Large intestine (tissue), 3 donors: ENCODE measurements at regions not wholly inside any gene's neighbourhood (a gene's known extent, or its start where the extent isn't known, plus 50 kb on each side); places are given as distances from the start of the nearest gene placed in this dataset.

Source experiments
- DNase-seq, 2 donors: peaks; one replicate each; pipeline versions ENCODE4 v3.0.0 to v3.0.0-alpha.2; 2013
- H3K27ac ChIP-seq: one replicate; pipeline ENCODE4 v1.5.1; 2013; ENCODE audit warnings: low read length
- H3K27me3 ChIP-seq: 2 replicates; pipeline ENCODE4 v1.6.1; 2013; ENCODE audit warnings: low read length; ENCODE audit not compliant: control insufficient read depth, insufficient read depth
- H3K36me3 ChIP-seq: 2 replicates; pipeline ENCODE4 v1.6.1; 2013; ENCODE audit warnings: low read length; ENCODE audit not compliant: control insufficient read depth, insufficient read depth
- H3K4me1 ChIP-seq: one replicate; pipeline ENCODE4 v1.6.1; 2013; ENCODE audit warnings: low read length; ENCODE audit not compliant: control insufficient read depth, insufficient read depth
- H3K4me3 ChIP-seq: one replicate; pipeline ENCODE4 v1.5.1; 2013; ENCODE audit warnings: low read length
- H3K9me3 ChIP-seq: one replicate; pipeline ENCODE4 v1.6.1; 2013; ENCODE audit warnings: mild to moderate bottlenecking, low read depth, low read length, moderate library complexity; ENCODE audit not compliant: control insufficient read depth
- WGBS: methylation state at CpG from one replicate; pipeline ENCODE4 v1.1.5; 2013; ENCODE audit warnings: low lambda C conversion rate; ENCODE audit not compliant: insufficient coverage; 5-methylcytosine and 5-hydroxymethylcytosine counted together

DNA sequence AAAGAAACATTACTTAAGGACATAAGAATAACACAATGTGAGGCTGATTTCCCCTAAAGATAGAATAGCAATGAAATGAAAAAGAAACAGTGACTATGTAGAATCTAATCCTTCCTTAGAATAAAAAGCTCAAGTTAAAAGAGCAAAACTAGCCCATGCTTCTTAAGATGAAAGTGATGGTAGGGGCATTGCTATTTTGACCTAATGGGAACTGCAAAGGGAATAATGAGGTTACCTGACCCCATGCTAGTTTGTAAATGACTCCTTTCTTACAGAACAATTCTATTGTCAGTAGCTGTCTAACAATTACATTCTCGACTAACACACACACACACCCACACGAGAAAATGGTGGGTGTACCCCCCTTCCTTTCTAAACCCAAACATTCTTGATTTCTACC, 575.8 kb downstream of the CSNK1G3 start:
- Histone ChIP-seq H3K27me3 (no peaks in the 10 kb centered on the region), H3K4me1 (no peaks in the 10 kb centered on the region), H3K36me3 (no peaks in the 10 kb centered on the region), H3K4me3 (no peak overlapping the region), H3K27ac (no peak overlapping the region), H3K9me3 (no peaks in the 10 kb centered on the region)
- WGBS = no CpG with 5 or more reads among the region's 2 CpGs
- DNase-seq = no peak

DNA sequence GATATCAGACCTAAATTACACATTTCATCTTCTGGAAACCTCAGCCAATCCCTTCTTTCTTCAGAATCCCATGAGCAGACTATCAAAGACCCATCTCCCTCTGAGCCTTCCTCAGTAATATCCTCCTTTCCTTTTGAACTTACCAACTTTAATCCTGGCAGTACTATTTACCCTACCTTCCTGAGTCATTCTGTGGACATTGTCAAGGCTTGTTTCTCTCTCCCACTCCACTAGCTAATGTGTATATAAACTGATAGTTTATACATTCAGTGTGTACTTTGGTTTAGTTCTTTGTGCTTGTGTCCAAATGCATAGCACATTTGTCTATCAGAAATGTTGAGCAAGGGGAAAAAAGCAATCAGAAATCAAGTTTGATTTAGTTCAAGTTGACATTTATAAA, 568.3 kb downstream of the CSNK1G3 start:
- DNase-seq = no peak
- H3K27me3 ChIP-seq = no peaks in the 10 kb centered on the region
- no peaks in the 10 kb centered on the region for H3K9me3 ChIP-seq
- H3K27ac ChIP-seq = no peak overlapping the region
- no peak overlapping the region for H3K4me3 ChIP-seq
- H3K4me1 ChIP-seq = no peaks in the 10 kb centered on the region
- H3K36me3 ChIP-seq = no peaks in the 10 kb centered on the region

DNA sequence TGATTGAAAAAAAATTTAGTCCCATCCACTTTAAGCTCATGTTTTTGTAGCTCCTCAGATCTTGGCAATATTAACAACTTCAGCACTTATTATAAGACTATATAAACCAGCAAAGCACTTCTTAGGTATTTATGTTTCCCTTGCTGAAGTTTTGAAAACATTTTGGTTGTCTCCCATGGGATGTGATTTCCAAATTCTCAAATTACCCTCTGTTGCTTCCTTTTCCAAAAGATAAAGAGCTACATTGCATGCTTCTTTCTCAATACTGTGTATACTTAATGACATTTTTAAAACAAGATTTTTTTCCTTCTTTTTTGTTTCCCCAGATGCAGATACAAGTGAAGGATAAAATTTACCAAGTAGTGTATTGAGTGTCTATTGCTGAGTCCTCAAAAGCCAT, 567.1 kb downstream of the CSNK1G3 start:
- Histone ChIP-seq H3K27me3 (no peaks in the 10 kb centered on the region), H3K27ac (no peak overlapping the region), H3K4me3 (no peak overlapping the region), H3K4me1 (no peaks in the 10 kb centered on the region), H3K9me3 (no peaks in the 10 kb centered on the region), H3K36me3 (no peaks in the 10 kb centered on the region)
- DNase-seq = no peak

DNA sequence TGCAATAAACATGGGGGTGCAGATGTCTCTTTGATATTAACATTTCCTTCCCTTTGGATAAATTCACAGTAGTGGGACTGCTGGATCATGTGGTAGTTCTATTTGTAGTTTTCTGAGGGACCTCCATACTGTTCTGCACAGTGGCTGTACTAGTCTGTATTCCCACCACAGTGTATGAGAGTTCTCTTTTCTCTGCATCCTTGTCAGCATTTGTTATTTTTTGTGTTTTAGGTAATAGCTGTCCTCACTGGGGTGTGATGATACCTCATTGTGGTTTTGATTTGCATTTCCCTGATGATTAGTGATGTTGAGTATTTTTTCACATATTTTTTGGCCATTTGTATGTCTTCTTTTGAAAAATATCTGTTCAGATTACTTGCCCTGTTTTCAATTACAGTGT, 562.5 kb downstream of the CSNK1G3 start:
- Histone ChIP-seq H3K36me3 (no peaks in the 10 kb centered on the region), H3K9me3 (no peaks in the 10 kb centered on the region), H3K27me3 (no peaks in the 10 kb centered on the region), H3K4me1 (no peaks in the 10 kb centered on the region), H3K27ac (no peak overlapping the region), H3K4me3 (no peak overlapping the region)
- DNase-seq = no peak

DNA sequence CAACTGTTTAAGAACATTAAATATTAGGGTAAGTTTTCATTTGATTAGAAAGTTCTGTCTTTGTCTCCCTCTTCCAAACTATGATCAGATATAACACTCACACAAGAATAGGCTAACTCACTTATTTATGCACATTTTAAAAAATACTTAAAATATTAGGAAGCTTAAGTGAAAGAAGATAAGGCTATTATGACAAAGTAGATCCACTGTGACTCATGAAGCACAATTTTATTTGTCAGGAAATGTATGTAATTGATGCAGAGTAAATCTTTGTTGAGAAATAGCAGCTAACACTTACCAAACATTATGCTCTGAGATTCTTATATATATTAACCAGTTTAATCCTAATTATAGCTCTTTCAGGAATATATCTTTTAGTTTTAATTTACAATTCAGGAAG, 560.6 kb downstream of the CSNK1G3 start:
- Histone ChIP-seq H3K4me1 (no peaks in the 10 kb centered on the region), H3K27me3 (no peaks in the 10 kb centered on the region), H3K27ac (no peak overlapping the region), H3K4me3 (no peak overlapping the region), H3K36me3 (no peaks in the 10 kb centered on the region), H3K9me3 (no peaks in the 10 kb centered on the region)
- DNase-seq = no peak

DNA sequence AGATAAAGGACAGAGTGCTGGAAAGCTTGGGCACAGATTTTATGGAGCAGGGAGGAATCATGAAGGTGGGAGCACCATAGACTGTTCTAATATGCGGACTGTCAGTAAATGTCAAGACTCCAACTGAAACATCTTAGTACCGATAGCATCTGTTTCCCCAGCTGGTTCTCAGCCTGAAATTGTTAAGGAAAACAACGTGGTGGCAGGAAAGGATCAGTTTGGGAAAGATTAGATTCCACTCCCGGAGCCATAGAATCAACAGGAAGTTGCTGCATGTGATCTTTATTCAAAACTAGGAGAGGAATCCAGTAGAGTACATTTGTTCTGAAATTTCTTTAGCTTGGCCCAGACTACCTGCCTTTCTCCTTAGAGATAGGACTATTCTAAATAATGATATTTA, 559.1 kb downstream of the CSNK1G3 start:
- H3K9me3 ChIP-seq = no peaks in the 10 kb centered on the region
- H3K27me3 ChIP-seq = no peaks in the 10 kb centered on the region
- no peak for DNase-seq
- H3K27ac ChIP-seq = no peak overlapping the region
- no peaks in the 10 kb centered on the region for H3K4me1 ChIP-seq
- H3K4me3 ChIP-seq = no peak overlapping the region
- no CpG with 5 or more reads among the region's 4 CpGs for WGBS
- H3K36me3 ChIP-seq = no peaks in the 10 kb centered on the region

DNA sequence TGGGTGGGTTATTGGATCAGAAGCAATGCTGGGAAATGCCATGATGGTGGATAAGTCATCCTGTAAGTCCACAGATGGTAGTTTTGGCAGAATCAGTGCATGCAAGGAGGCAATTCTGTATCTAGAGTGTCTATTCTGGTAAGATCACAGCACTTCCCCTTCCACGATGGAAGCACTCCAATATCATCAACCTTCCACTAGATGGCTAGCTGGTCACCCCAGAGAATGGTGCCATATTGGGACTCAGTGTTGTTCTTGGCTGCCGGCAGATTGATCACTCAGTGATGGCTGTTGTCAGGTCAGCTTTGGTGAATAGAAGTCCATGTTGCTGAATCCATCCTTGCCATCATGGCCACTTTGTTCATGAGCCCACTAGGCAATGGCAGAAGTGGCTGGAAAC, 553.5 kb downstream of the CSNK1G3 start:
- no peaks in the 10 kb centered on the region for H3K4me1 ChIP-seq
- H3K9me3 ChIP-seq = no peaks in the 10 kb centered on the region
- no peak overlapping the region for H3K27ac ChIP-seq
- H3K4me3 ChIP-seq = no peak overlapping the region
- no CpG with 5 or more reads among the region's 2 CpGs for WGBS
- H3K27me3 ChIP-seq = no peaks in the 10 kb centered on the region
- DNase-seq = no peak
- H3K36me3 ChIP-seq = no peaks in the 10 kb centered on the region

DNA sequence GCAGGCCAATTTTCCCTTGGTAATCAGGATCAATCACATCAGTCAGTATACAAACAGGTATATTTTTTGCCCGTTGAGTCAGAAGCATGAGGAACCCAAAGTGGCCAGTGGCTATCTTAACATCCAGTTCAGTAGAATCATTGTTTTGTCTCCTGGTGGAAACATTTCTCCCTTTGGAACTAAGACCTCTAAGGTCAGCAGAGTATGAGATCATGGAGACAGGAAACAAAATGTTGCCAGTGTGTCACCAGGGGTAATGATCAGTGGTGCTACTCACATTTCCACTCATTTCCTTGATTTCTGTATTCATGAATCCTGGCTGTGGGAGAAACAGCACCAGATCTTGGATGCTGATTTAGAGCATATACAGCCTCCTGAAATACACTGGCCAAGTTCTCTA, 553.0 kb downstream of the CSNK1G3 start:
- Histone ChIP-seq H3K27me3 (no peaks in the 10 kb centered on the region), H3K36me3 (no peaks in the 10 kb centered on the region), H3K4me3 (no peak overlapping the region), H3K4me1 (no peaks in the 10 kb centered on the region), H3K27ac (no peak overlapping the region), H3K9me3 (no peaks in the 10 kb centered on the region)
- WGBS = no CpG with 5 or more reads among the region's 1 CpG
- no peak for DNase-seq

DNA sequence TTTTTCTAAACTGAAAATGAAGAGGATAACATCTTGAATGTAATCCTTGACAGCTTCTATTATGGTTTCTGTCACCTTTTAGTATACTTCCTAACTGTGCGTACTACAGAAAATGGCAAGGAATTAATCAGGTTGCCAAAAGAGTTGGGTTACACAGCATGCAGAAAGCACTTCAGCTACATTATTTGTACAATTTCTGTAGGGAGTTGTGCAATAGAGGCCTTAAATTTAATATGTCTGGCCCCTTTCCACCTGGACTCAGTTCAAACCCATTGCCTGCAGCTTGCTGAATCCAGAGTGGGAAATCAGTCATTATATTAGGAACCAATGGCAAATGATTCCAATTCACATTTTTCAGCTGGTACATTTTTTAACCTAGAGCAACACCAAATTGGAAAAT, 549.7 kb downstream of the CSNK1G3 start:
- Histone ChIP-seq H3K36me3 (no peaks in the 10 kb centered on the region), H3K4me3 (no peak overlapping the region), H3K9me3 (no peaks in the 10 kb centered on the region), H3K4me1 (peaks cover 10% of the 10 kb centered on the region), H3K27ac (no peak overlapping the region), H3K27me3 (no peaks in the 10 kb centered on the region)
- WGBS = no CpG with 5 or more reads among the region's 1 CpG
- no peak for DNase-seq

DNA sequence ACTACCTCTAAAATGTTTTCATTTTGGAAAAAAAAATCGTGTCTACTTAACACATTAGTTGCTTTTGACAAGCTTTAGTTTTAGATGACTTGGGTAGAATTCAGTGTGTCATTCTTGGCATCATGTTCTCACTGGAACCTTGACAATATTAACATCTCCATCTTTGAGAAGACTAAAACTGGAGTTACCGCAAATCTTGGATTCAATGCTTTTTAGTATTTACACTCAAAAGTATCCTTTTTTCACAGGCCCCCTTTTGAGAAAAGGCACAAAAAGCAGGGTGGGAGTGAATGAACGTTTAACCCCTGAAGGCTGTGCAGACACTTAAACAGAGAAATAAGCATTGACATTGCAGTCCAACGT, 549.1 kb downstream of the CSNK1G3 start:
- H3K4me3 ChIP-seq = no peak overlapping the region
- no peaks in the 10 kb centered on the region for H3K36me3 ChIP-seq
- peaks cover 10% of the 10 kb centered on the region for H3K4me1 ChIP-seq
- no peaks in the 10 kb centered on the region for H3K9me3 ChIP-seq
- no peak overlapping the region for H3K27ac ChIP-seq
- H3K27me3 ChIP-seq = no peaks in the 10 kb centered on the region
- DNase-seq = no peak
- WGBS = 67% methylated on average over 1 of the region's 4 CpGs

DNA sequence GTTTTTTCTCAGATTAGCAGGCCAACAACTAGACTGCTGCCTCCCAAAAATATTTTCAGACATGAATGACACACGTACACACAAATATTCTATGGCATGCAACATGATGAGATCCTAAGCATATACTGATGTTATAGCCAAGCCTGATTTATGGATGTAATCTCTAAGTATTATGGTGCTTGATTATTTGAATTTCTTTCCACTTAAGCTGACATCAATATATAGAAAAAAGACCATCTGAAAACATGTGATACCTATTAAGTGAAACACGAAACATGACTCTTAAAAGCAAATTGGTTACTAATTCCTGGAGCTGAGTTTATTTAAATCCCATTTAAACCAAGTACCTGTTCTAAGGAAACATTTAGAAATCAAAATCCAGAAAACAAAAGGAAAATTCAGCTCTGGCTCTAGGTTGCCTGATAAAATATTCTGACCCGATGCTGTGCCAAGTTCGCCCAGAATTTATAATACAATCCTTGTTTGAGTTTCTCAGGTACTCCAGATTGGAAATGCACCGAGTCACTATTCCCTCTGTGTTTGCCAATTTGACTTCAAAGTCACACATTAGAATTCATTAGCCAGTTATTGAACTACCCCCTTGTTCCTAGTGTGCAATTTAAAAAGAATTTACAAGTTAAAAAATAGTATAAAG, 548.6 kb downstream of the CSNK1G3 start:
- WGBS = 100% methylated on average over 3 of the region's 5 CpGs
- Histone ChIP-seq H3K36me3 (no peaks in the 10 kb centered on the region), H3K9me3 (no peaks in the 10 kb centered on the region), H3K4me3 (no peak overlapping the region), H3K27ac (no peak overlapping the region), H3K27me3 (no peaks in the 10 kb centered on the region), H3K4me1 (peaks cover 10% of the 10 kb centered on the region)
- DNase-seq = no peak
